GM13977 (cell line): ENCODE measurements at regions not wholly inside any gene's neighbourhood (a gene's known extent, or its start where the extent isn't known, plus 50 kb on each side); places are given as distances from the start of the nearest gene placed in this dataset.

Experiments used
- DNase-seq: peaks from one replicate; pipeline ENCODE4 v3.0.0; 2012; ENCODE audit warnings: low spot score
- CTCF ChIP-seq: IDR thresholded peaks from 2 replicates; pipeline ENCODE4 v1.5.1; 2012; ENCODE audit warnings: mild to moderate bottlenecking, control low read depth; ENCODE audit not compliant: insufficient read depth; ENCODE audit errors: extremely low read depth, missing control alignments
- in situ Hi-C: fragments of 300-500 bp; cut with MboI; formaldehyde crosslinking; loops from one replicate; pipeline ENCODE4 v1.12.0; 2022; ENCODE audit warnings: low sequenced_read_pairs, low pct_unique_long_range_greater_than_20kb, mixed read lengths, inconsistent platforms; ENCODE audit not compliant: unreplicated experiment

- in situ Hi-C loops = no loop called here
- DNase-seq = no peak
These were observed 236.7 kb upstream of the PCSK5 start for GRCh38 chr9:75653750-75654149.

GRCh38 chr9:75657015-75657414, 233.5 kb upstream of the PCSK5 start:
- in situ Hi-C loops = no loop called here
- no peak for TF ChIP-seq CTCF
- DNase-seq = no peak

More at GRCh38 chr9:75653750-75654149, 236.7 kb upstream of the PCSK5 start:
- no peak for TF ChIP-seq CTCF

GRCh38 chr9:75658301-75658905, 232.1 kb upstream of the PCSK5 start:
- no peak for TF ChIP-seq CTCF
- no peak for DNase-seq
- in situ Hi-C loops = no loop called here

- DNase-seq = no peak
- in situ Hi-C loops = no loop called here
- no peak for TF ChIP-seq CTCF
These were observed 225.9 kb upstream of the PCSK5 start for GRCh38 chr9:75664597-75664996.

GRCh38 chr9:75666856-75667554, 223.5 kb upstream of the PCSK5 start:
- DNase-seq = no peak
- in situ Hi-C loops = no loop called here
- TF ChIP-seq CTCF = no peak

GRCh38 chr9:75669721-75670120, 220.8 kb upstream of the PCSK5 start:
- DNase-seq = no peak
- no peak for TF ChIP-seq CTCF
- in situ Hi-C loops = no loop called here

GRCh38 chr9:75671354-75671753, 219.1 kb upstream of the PCSK5 start:
- TF ChIP-seq CTCF = no peak
- in situ Hi-C loops = no loop called here
- DNase-seq = no peak
